HepG2 (cell line): ENCODE measurements at regions not wholly inside any gene's neighbourhood (a gene's known extent, or its start where the extent isn't known, plus 50 kb on each side); places are given as distances from the start of the nearest gene placed in this dataset.

Experiments used
- ATAC-seq: fragments of 200-7000 bp; cut with Tn5 transposase; 3 replicates; pipeline ENCODE4 v1.9.1; 2020; ENCODE audit warnings: mild to moderate bottlenecking, moderate library complexity
- BruUV-seq: library from RNA; stranded (reverse); fragments of 400-500 nt; replicated peaks from 2 replicates; lab custom pipeline; 2021; lab: Mats Ljungman, UMichigan
- CTCF ChIA-PET: fragments of 300-600 bp; formaldehyde crosslinking; extraction: SDS; loops from one replicate; lab custom pipeline; 2021; ENCODE audit warnings: low total read pairs, inconsistent platforms, low intra/inter-chr PET ratio; lab: Yijun Ruan, JAX
- POLR2A ChIA-PET: fragments of 350-600 bp; sonication (Branson Sonifier 250); formaldehyde crosslinking; loops from one replicate; lab custom pipeline; 2020; ENCODE audit warnings: antibody characterized with exemption, inconsistent platforms; lab: Yijun Ruan, JAX
- DNase-seq: peaks from one replicate; pipeline ENCODE4 v3.0.0-alpha.2; 2015; ENCODE audit warnings: low spot score
- FAIRE-seq: peaks from 3 replicates; lab custom pipeline; 2011; peaks lifted over from hg19 to GRCh38; lab: Jason Lieb, UNC
- H2AFZ ChIP-seq: one replicate; pipeline ENCODE4 v1.6.1; 2011; ENCODE audit warnings: low read length, inconsistent platforms
- H3K27ac ChIP-seq: fragments of 300-600 bp; 3 replicates; pipeline ENCODE4 v1.8.0; 2011; ENCODE audit warnings: mixed run types, mild to moderate bottlenecking, mixed read lengths, low read length, inconsistent platforms; ENCODE audit not compliant: insufficient read depth; ENCODE audit errors: extremely low read length
- H3K27me3 ChIP-seq, 2 experiments: fragments of 200-600 bp in 1 of 2; 2 replicates in 1 of 2; 3 replicates in 1 of 2; pipeline versions ENCODE4 v1.6.0 to v1.8.0; 2011; ENCODE audit warnings: low read length in 2 of 2, mild to moderate bottlenecking in 2 of 2, moderate library complexity in 2 of 2, inconsistent platforms in 1 of 2; ENCODE audit not compliant: insufficient read depth in 2 of 2, control insufficient read depth in 1 of 2
- H3K36me3 ChIP-seq, 2 experiments: fragments of 200-600 bp in 1 of 2; replicated peaks in 1 of 2; 2 replicates in 1 of 2; 3 replicates in 1 of 2; pipeline versions ENCODE4 v1.5.1 to v1.8.0; 2011; ENCODE audit warnings: low read length in 2 of 2, inconsistent platforms in 1 of 2; ENCODE audit not compliant: insufficient read depth in 2 of 2, control insufficient read depth in 1 of 2
- H3K4me1 ChIP-seq: 2 replicates; pipeline ENCODE4 v1.5.1; 2012; ENCODE audit warnings: low read length, inconsistent platforms; ENCODE audit not compliant: insufficient read depth
- H3K4me2 ChIP-seq: 2 replicates; pipeline ENCODE4 v1.6.0; 2011; ENCODE audit warnings: low read depth, low read length, inconsistent platforms
- H3K4me3 ChIP-seq, 3 experiments: fragments of 200-600 bp in 1 of 3; sonication (generic), shearing (Covaris generic) in 1 of 3; replicated peaks in 1 of 3; 2 replicates each; pipeline ENCODE4 v1.5.1; 2011 to 2016; ENCODE audit warnings: low read length in 3 of 3, inconsistent platforms in 2 of 3, low read depth in 2 of 3, mild to moderate bottlenecking in 2 of 3, control low read depth in 1 of 3, mixed read lengths in 1 of 3; ENCODE audit not compliant: insufficient read depth in 1 of 3
- H3K79me2 ChIP-seq: one replicate; pipeline ENCODE4 v1.6.1; 2011; ENCODE audit warnings: low read length, inconsistent platforms; ENCODE audit not compliant: insufficient read depth
- H3K9ac ChIP-seq: 2 replicates; pipeline ENCODE4 v1.6.0; 2011; ENCODE audit warnings: mild to moderate bottlenecking, low read depth, low read length, inconsistent platforms; ENCODE audit not compliant: insufficient read depth
- H3K9me3 ChIP-seq: 2 replicates; pipeline ENCODE4 v1.5.1; 2012; ENCODE audit warnings: mild to moderate bottlenecking, low read length
- H4K20me1 ChIP-seq: 2 replicates; pipeline ENCODE4 v1.6.0; 2011; ENCODE audit warnings: inconsistent platforms, mild to moderate bottlenecking, low read length, moderate library complexity; ENCODE audit not compliant: insufficient read depth
- AGO2 ChIP-seq: fragments of 200-400 bp; formaldehyde crosslinking; optimal IDR thresholded peaks from 2 replicates; pipeline ENCODE3; 2017; ENCODE audit warnings: mild to moderate bottlenecking, low read depth, low read length, moderate library complexity
- HNRNPL ChIP-seq: fragments of 200-400 bp; formaldehyde crosslinking; IDR thresholded peaks from 2 replicates; pipeline ENCODE4 v1.6.1; 2017; ENCODE audit warnings: mild to moderate bottlenecking, low read depth, low read length
- KDM5B ChIP-seq: sonication (generic); formaldehyde crosslinking; IDR thresholded peaks from 2 replicates; pipeline ENCODE4 v1.4.0; 2020; ENCODE audit warnings: missing genetic modification reagents, mild to moderate bottlenecking, borderline replicate concordance
- MATR3 ChIP-seq: sonication (generic); formaldehyde crosslinking; IDR thresholded peaks from 2 replicates; pipeline ENCODE4 v1.4.0; 2020; ENCODE audit warnings: missing genetic modification reagents
- ZNF331 ChIP-seq: sonication (generic); formaldehyde crosslinking; IDR thresholded peaks from 2 replicates; pipeline ENCODE4 v1.4.0; 2020; ENCODE audit warnings: missing genetic modification reagents
- ZNF567 ChIP-seq: sonication (generic); formaldehyde crosslinking; IDR thresholded peaks from 2 replicates; pipeline ENCODE4 v1.8.1; 2023; ENCODE audit warnings: mild to moderate bottlenecking, missing genetic modification reagents, borderline replicate concordance
- ZNF652 ChIP-seq: IDR thresholded peaks from 2 replicates; pipeline ENCODE4 v1.6.1; 2016; ENCODE audit warnings: low read depth, borderline replicate concordance
- ZNF678 ChIP-seq: sonication (generic); formaldehyde crosslinking; IDR thresholded peaks from 2 replicates; pipeline ENCODE4 v1.4.0; 2020; ENCODE audit warnings: mild to moderate bottlenecking, missing genetic modification reagents
- WGBS: methylation state at CpG from one replicate; pipeline ENCODE4 v1.1.6; 2017; ENCODE audit warnings: low lambda C conversion rate; 5-methylcytosine and 5-hydroxymethylcytosine counted together
- in situ Hi-C: cut with HindIII; loops from 2 replicates; pipeline ENCODE4 v1.10.0; 2017; ENCODE audit warnings: low pct_unique_long_range_greater_than_20kb; ENCODE audit not compliant: extremely low pct_ligation_motif_present
- intact Hi-C: fragments of 100-400 bp; cut with micrococcal nuclease; formaldehyde crosslinking; loops from one replicate; pipeline ENCODE4 v1.10.0; 2022; ENCODE audit not compliant: unreplicated experiment

DNA sequence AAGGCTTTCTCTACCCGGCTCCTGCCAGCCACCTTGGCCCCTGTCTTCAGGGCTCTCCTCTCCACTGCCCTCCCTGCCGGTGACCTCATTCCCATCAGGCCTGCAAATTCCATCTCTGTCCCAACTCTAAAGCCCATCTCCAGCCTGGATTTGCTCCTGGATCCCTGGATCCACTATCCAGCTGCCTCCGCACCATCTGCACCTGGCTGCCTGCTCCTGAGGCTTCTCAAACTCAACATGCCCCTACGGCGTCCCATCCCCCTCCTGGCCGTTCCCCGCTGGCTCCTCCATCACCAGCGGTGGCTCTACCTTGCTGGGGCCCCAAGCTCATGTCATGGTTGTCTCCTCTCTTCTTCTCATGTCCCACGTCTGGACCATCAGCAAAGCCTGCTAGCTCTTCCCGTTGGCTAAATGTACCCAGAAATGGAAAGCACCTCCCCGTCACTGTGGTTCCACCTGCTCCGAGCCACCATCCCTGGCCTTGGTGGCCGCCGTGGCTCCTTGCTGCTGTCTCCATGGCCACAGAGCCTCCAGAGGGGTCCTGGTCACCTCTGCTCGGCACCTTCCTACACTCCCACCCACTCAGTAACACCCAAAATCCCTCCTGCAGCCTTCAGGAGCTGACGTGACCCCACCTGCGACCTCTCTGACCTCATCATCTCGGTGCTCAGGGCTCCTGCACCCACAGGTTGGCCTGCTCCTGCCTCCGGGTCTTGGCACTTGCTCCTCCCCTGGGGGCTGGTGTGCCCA is 58.5 kb downstream of the ADRA2C start:
- intact Hi-C loops = loop anchor here (10.0 kb wide), 1 partner anchor 50 kb away; no protein-coding TSS in a partner anchor
- Histone ChIP-seq H3K4me2 (no peak overlapping the region), H3K79me2 (no peaks in the 10 kb centered on the region), H3K9ac (no peak overlapping the region), H3K27ac (no peak overlapping the region), H3K4me1 (peaks cover 100% of the 10 kb centered on the region), H3K36me3 (no peaks in the 10 kb centered on the region), H2AFZ (no peak overlapping the region), H4K20me1 (no peaks in the 10 kb centered on the region), H3K27me3 (no peaks in the 10 kb centered on the region), H3K4me3 (no peak overlapping the region), H3K9me3 (no peaks in the 10 kb centered on the region)
- no peak for ATAC-seq
- BruUV-seq = no TSS peak
- ChIA-PET POLR2A (no interaction called here), CTCF (no interaction called here)
- in situ Hi-C loops = no loop called here
- TF ChIP-seq KDM5B (CRISPR knock-in tag) (no peak), AGO2 (peak; percentile 43)
- DNase-seq = no peak
- WGBS = 94% methylated on average over 19 of the region's 19 CpGs
- no peak for FAIRE-seq

DNA sequence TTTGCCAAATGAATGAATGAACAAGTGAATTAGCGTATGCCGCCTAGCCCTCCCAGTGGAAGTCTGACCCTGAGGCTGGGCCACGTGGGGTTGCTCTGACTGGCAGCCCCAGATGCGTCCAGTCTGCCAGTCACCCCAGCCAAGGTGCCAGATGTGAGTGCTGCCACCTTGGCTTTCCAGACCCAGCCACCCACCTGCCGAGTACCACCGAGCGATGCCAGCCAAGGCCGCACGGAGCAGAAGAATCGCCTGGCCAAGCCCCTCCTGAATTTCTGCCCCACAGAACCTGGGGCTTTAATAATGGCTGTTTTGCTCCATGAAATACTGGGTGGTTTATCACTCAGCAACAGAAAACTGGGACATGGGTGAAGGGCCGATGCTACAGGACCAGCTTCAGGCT is 59.3 kb downstream of the ADRA2C start:
- no TSS peak for BruUV-seq
- intact Hi-C loops = loop anchor here (10.0 kb wide), 1 partner anchor 49 kb away; no protein-coding TSS in a partner anchor

More for the DNA sequence above, 59.3 kb downstream of the ADRA2C start:
- 95% methylated on average over 10 of the region's 11 CpGs for WGBS
- H3K27me3 ChIP-seq = no peaks in the 10 kb centered on the region
- H3K9me3 ChIP-seq = no peaks in the 10 kb centered on the region
- FAIRE-seq = no peak
- POLR2A ChIA-PET = no interaction called here
- in situ Hi-C loops = no loop called here
- H3K79me2 ChIP-seq = no peaks in the 10 kb centered on the region
- H3K27ac ChIP-seq = no peak overlapping the region
- peak overlapping the region; percentile 26; the same call in 1 of the 2 replicates for H3K4me2 ChIP-seq
- no peak overlapping the region for H2AFZ ChIP-seq
- peaks cover 100% of the 10 kb centered on the region for H3K4me1 ChIP-seq
- peak; percentile 80 for TF ChIP-seq ZNF331 (CRISPR knock-in tag)
- TF ChIP-seq HNRNPL = 0 out of 2 replicates have a peak, but pooled peaks have one; percentile 23
- no peak for TF ChIP-seq ZNF652 (CRISPR knock-in tag)
- TF ChIP-seq ZNF567 = no peak
- TF ChIP-seq MATR3 (CRISPR knock-in tag) = no peak
- no peak for TF ChIP-seq ZNF678 (CRISPR knock-in tag)
- H3K36me3 ChIP-seq = no peaks in the 10 kb centered on the region
- no peak for DNase-seq
- H4K20me1 ChIP-seq = no peaks in the 10 kb centered on the region
- no peak overlapping the region for H3K9ac ChIP-seq
- no peak for ATAC-seq
- CTCF ChIA-PET = no interaction called here
- no peak overlapping the region for H3K4me3 ChIP-seq
